ENCODE measurements at regions not wholly inside any gene's neighbourhood (a gene's known extent, or its start where the extent isn't known, plus 50 kb on each side); places are given as distances from the start of the nearest gene placed in this dataset.
A peak's percentile ranks its signal among the peaks of the same experiment; 100 is the strongest.
"Not testable (repeated sequence)": the region's sequence is repeated elsewhere in the genome, so short reads cannot be mapped to it uniquely, and the experiment has no call there.

- no peak for DNase-seq (ENCODE audit: low read depth)
Measured at GRCh38 chr3:137615659-137616418, 148.3 kb upstream of the SOX14 start.

GRCh38 chr3:137641879-137642704 is 122.0 kb upstream of the SOX14 start:
- DNase-seq (ENCODE audit: low read depth): no peak

- DNase-seq (ENCODE audit: low read depth): no peak
Measured at GRCh38 chr3:137642831-137643230, 121.3 kb upstream of the SOX14 start.

GRCh38 chr3:137647179-137647578 is 116.9 kb upstream of the SOX14 start:
- no peak for DNase-seq (ENCODE audit: low read depth)

GRCh38 chr3:137669519-137670060 is 94.5 kb upstream of the SOX14 start:
- no peak for DNase-seq (ENCODE audit: low read depth)

GRCh38 chr3:137687181-137687879 is 76.8 kb upstream of the SOX14 start:
- no peak for DNase-seq (ENCODE audit: low read depth)

GRCh38 chr3:137692803-137693431 is 71.2 kb upstream of the SOX14 start:
- DNase-seq (ENCODE audit: low read depth): peak; percentile 1

- DNase-seq (ENCODE audit: low read depth): no peak
Measured at GRCh38 chr3:137693791-137694190, 70.3 kb upstream of the SOX14 start.

GRCh38 chr3:137694836-137695235 is 69.3 kb upstream of the SOX14 start:
- DNase-seq (ENCODE audit: low read depth): no peak

GRCh38 chr3:137695351-137695750 is 68.8 kb upstream of the SOX14 start:
- no peak for DNase-seq (ENCODE audit: low read depth)

- no peak for DNase-seq (ENCODE audit: low read depth)
Measured at GRCh38 chr3:137709011-137709601, 55.0 kb upstream of the SOX14 start.

- not testable (repeated sequence) for DNase-seq (ENCODE audit: low read depth)
Measured at GRCh38 chr3:137713965-137714364, 50.1 kb upstream of the SOX14 start.
